SK-N-SH treated with all-trans-retinoic acid at 6 μM for 48 hours (cell line): ENCODE measurements at regions not wholly inside any gene's neighbourhood (a gene's known extent, or its start where the extent isn't known, plus 50 kb on each side); places are given as distances from the start of the nearest gene placed in this dataset.

ENCODE experiments used
- ATAC-seq: fragments of 200-7000 bp; cut with Tn5 transposase; 3 replicates; pipeline ENCODE4 v1.9.1; 2020; ENCODE audit warnings: mild to moderate bottlenecking, moderate library complexity
- BACH2 ChIP-seq: fragments of 250-450 bp; sonication (Bioruptor Pico); IDR thresholded peaks from 2 replicates; pipeline ENCODE4 v1.9.0; 2021; ENCODE audit warnings: mild to moderate bottlenecking, borderline replicate concordance
- CSDC2 ChIP-seq: fragments of 250-450 bp; sonication (Bioruptor Pico); IDR thresholded peaks from 2 replicates; pipeline ENCODE4 v1.5.0; 2020; ENCODE audit warnings: mild to moderate bottlenecking, moderate library complexity
- ESRRG ChIP-seq: fragments of 250-450 bp; sonication (Bioruptor Pico); IDR thresholded peaks from 2 replicates; pipeline ENCODE4 v1.6.1; 2021; ENCODE audit warnings: mild to moderate bottlenecking
- GLIS3 ChIP-seq: fragments of 250-450 bp; sonication (Bioruptor Pico); IDR thresholded peaks from 2 replicates; pipeline ENCODE4 v1.5.0; 2020; ENCODE audit warnings: mild to moderate bottlenecking, moderate library complexity
- ISL1 ChIP-seq: fragments of 250-450 bp; sonication (Bioruptor Pico); IDR thresholded peaks from 2 replicates; pipeline ENCODE4 v2.1.2; 2022; ENCODE audit warnings: mild to moderate bottlenecking, moderate library complexity
- OSR1 ChIP-seq: fragments of 250-450 bp; sonication (Bioruptor Pico); IDR thresholded peaks from 2 replicates; pipeline ENCODE4 v1.8.0; 2022; ENCODE audit warnings: moderate library complexity, mild to moderate bottlenecking, inconsistent platforms
- PPARA ChIP-seq: fragments of 250-450 bp; sonication (Bioruptor Pico); IDR thresholded peaks from 2 replicates; pipeline ENCODE4 v1.5.0; 2020; ENCODE audit warnings: mild to moderate bottlenecking, borderline replicate concordance
- RARB ChIP-seq: fragments of 250-450 bp; sonication (Bioruptor Pico); IDR thresholded peaks from 2 replicates; pipeline ENCODE4 v1.8.0; 2021; ENCODE audit warnings: mild to moderate bottlenecking, moderate library complexity
- SNAI2 ChIP-seq: fragments of 250-450 bp; sonication (Bioruptor Pico); IDR thresholded peaks from 2 replicates; pipeline ENCODE4 v1.5.0; 2020; ENCODE audit warnings: mild to moderate bottlenecking, moderate library complexity
- TCF4 ChIP-seq: fragments of 250-450 bp; sonication (Bioruptor Pico); IDR thresholded peaks from 2 replicates; pipeline ENCODE4 v1.8.0; 2021; ENCODE audit warnings: mild to moderate bottlenecking, moderate library complexity, borderline replicate concordance
- TOX ChIP-seq: fragments of 250-450 bp; sonication (Bioruptor Pico); IDR thresholded peaks from 2 replicates; pipeline ENCODE4 v1.8.0; 2021; ENCODE audit warnings: mild to moderate bottlenecking, moderate library complexity, borderline replicate concordance
- ZC3H10 ChIP-seq: fragments of 250-450 bp; sonication (Bioruptor Pico); IDR thresholded peaks from 2 replicates; pipeline ENCODE4 v1.5.1; 2021; ENCODE audit warnings: mild to moderate bottlenecking, moderate library complexity
- ZFP3 ChIP-seq: fragments of 250-450 bp; sonication (Bioruptor Pico); IDR thresholded peaks from 2 replicates; pipeline ENCODE4 v1.5.0; 2020; ENCODE audit warnings: mild to moderate bottlenecking, moderate library complexity
- ZFP30 ChIP-seq: fragments of 450-650 bp; formaldehyde crosslinking; IDR thresholded peaks from 2 replicates; pipeline ENCODE4 v1.5.0; 2022; ENCODE audit warnings: mild to moderate bottlenecking, moderate library complexity
- ZNF565 ChIP-seq: fragments of 450-650 bp; formaldehyde crosslinking; conservative IDR thresholded peaks from 2 replicates; pipeline ENCODE4 v1.5.0; 2020; ENCODE audit warnings: low read depth, mild to moderate bottlenecking, moderate library complexity
- ZNF70 ChIP-seq: fragments of 450-650 bp; formaldehyde crosslinking; IDR thresholded peaks from 2 replicates; pipeline ENCODE4 v1.5.0; 2020; ENCODE audit warnings: mild to moderate bottlenecking, moderate library complexity
- ZNF8 ChIP-seq: fragments of 450-650 bp; formaldehyde crosslinking; IDR thresholded peaks from 2 replicates; pipeline ENCODE4 v1.5.0; 2020; ENCODE audit warnings: mild to moderate bottlenecking, moderate library complexity
- TF ChIP-seq, protein P1 (sequence below): fragments of 250-450 bp; sonication (Bioruptor Pico); IDR thresholded peaks from 2 replicates; pipeline ENCODE4 v1.5.1; 2020; ENCODE audit warnings: low read depth, mild to moderate bottlenecking, moderate library complexity
- TF ChIP-seq, protein P2 (sequence below): fragments of 250-450 bp; sonication (Bioruptor Pico); IDR thresholded peaks from 2 replicates; pipeline ENCODE4 v1.5.0; 2020; ENCODE audit warnings: mild to moderate bottlenecking, moderate library complexity
- TF ChIP-seq, protein P3 (sequence below): fragments of 250-450 bp; sonication (Bioruptor Pico); IDR thresholded peaks from 2 replicates; pipeline ENCODE4 v1.8.0; 2020; ENCODE audit warnings: mild to moderate bottlenecking, moderate library complexity, borderline replicate concordance
- TF ChIP-seq, protein P4 (sequence below): fragments of 250-450 bp; sonication (Bioruptor Pico); IDR thresholded peaks from 2 replicates; pipeline ENCODE4 v1.8.0; 2021; ENCODE audit warnings: low read depth, mild to moderate bottlenecking, moderate library complexity, borderline replicate concordance
- TF ChIP-seq, protein P5 (sequence below): fragments of 250-450 bp; sonication (Bioruptor Pico); IDR thresholded peaks from 2 replicates; pipeline ENCODE4 v1.5.1; 2021; ENCODE audit warnings: mild to moderate bottlenecking, moderate library complexity

DNA sequence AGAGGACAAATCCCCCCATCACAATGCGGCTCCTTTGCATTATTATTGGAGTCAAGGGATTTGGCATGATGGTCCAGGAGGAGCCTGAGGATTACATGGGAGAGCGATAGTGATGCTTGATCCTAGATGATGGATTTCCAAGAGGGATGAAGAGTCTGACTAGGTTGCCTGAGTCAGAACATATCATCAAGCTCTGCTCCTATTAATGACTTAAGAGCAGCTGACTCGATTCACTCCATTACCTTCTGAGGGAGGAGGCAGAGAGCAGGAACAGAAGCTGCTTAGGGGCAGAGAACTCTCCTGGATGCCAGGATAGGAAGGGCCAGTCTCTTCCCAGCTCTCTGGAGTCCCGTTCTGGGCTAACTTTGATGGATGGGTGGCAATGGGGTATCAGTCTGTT is 54.0 kb upstream of the CISTR start:
- TF ChIP-seq ESRRG (CRISPR knock-in tag) (no peak), TCF4 (CRISPR knock-in tag) (no peak), GLIS3 (CRISPR knock-in tag) (no peak), CSDC2 (CRISPR knock-in tag) (no peak), SNAI2 (CRISPR knock-in tag) (no peak), OSR1 (CRISPR knock-in tag) (no peak), ZNF70 (CRISPR knock-in tag) (no peak), ZFP30 (no peak), RARB (CRISPR knock-in tag) (no peak), PPARA (CRISPR knock-in tag) (no peak), BACH2 (CRISPR knock-in tag) (no peak)
- TF ChIP-seq, protein P1, sequence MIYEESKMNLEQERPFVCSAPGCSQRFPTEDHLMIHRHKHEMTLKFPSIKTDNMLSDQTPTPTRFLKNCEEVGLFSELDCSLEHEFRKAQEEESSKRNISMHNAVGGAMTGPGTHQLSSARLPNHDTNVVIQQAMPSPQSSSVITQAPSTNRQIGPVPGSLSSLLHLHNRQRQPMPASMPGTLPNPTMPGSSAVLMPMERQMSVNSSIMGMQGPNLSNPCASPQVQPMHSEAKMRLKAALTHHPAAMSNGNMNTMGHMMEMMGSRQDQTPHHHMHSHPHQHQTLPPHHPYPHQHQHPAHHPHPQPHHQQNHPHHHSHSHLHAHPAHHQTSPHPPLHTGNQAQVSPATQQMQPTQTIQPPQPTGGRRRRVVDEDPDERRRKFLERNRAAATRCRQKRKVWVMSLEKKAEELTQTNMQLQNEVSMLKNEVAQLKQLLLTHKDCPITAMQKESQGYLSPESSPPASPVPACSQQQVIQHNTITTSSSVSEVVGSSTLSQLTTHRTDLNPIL (CRISPR knock-in tag) = no peak
- TF ChIP-seq, protein P2, sequence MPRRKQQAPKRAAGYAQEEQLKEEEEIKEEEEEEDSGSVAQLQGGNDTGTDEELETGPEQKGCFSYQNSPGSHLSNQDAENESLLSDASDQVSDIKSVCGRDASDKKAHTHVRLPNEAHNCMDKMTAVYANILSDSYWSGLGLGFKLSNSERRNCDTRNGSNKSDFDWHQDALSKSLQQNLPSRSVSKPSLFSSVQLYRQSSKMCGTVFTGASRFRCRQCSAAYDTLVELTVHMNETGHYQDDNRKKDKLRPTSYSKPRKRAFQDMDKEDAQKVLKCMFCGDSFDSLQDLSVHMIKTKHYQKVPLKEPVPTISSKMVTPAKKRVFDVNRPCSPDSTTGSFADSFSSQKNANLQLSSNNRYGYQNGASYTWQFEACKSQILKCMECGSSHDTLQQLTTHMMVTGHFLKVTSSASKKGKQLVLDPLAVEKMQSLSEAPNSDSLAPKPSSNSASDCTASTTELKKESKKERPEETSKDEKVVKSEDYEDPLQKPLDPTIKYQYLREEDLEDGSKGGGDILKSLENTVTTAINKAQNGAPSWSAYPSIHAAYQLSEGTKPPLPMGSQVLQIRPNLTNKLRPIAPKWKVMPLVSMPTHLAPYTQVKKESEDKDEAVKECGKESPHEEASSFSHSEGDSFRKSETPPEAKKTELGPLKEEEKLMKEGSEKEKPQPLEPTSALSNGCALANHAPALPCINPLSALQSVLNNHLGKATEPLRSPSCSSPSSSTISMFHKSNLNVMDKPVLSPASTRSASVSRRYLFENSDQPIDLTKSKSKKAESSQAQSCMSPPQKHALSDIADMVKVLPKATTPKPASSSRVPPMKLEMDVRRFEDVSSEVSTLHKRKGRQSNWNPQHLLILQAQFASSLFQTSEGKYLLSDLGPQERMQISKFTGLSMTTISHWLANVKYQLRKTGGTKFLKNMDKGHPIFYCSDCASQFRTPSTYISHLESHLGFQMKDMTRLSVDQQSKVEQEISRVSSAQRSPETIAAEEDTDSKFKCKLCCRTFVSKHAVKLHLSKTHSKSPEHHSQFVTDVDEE (CRISPR knock-in tag) = no peak
- TF ChIP-seq, protein P3, sequence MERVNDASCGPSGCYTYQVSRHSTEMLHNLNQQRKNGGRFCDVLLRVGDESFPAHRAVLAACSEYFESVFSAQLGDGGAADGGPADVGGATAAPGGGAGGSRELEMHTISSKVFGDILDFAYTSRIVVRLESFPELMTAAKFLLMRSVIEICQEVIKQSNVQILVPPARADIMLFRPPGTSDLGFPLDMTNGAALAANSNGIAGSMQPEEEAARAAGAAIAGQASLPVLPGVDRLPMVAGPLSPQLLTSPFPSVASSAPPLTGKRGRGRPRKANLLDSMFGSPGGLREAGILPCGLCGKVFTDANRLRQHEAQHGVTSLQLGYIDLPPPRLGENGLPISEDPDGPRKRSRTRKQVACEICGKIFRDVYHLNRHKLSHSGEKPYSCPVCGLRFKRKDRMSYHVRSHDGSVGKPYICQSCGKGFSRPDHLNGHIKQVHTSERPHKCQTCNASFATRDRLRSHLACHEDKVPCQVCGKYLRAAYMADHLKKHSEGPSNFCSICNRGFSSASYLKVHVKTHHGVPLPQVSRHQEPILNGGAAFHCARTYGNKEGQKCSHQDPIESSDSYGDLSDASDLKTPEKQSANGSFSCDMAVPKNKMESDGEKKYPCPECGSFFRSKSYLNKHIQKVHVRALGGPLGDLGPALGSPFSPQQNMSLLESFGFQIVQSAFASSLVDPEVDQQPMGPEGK (CRISPR knock-in tag) = no peak

DNA sequence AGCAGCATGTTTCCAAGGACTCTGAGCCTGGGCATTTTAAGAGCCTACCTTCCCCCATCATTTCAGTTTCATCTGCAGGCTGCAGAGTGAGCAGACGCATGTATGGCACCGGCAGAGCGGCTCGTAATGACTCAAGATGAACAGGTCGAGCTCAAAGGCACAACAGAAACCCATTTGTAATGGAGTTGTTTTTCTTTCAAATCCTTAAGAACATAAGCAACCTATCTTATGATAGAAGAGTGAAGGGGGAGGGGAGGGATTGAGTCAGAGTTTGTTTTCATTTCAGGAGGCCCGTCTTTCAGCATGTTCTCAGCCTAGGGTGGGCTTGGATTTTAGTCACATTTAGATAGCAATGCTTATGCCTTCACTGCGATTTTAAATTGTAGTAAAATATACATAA is 54.9 kb upstream of the CISTR start:
- ATAC-seq = no peak

More for the DNA sequence above, 54.0 kb upstream of the CISTR start:
- ATAC-seq = no peak

DNA sequence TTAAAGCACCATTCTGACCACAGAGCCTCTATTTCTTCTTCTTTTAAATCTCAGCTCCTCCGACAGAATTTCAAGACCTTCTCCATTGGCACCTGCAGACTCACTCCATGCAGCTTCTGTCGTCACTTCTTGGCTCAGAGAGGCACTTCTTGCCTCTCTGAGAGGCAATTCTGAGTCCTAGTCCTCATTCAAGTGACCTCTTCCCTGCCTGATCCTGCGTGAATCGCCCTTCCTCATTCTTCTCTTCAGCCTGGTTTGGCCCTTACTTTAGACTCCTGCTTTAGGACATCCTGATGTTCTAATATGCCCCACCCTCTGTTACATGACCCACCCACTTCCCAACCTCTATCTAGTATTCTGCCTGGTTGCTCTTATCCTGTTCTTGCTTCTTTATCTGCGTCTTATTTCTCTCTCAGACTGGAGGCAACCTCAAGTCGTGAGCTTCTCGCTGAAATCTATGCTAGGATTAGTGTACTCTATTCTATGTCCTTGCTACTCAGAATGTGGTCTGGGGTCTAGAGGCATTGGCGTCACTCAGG is 55.6 kb upstream of the CISTR start:
- ATAC-seq = no peak
- no peak for TF ChIP-seq OSR1 (CRISPR knock-in tag)
- no peak for TF ChIP-seq ZFP30

More for the DNA sequence above, 54.9 kb upstream of the CISTR start:
- no peak for TF ChIP-seq ZNF70 (CRISPR knock-in tag)
- TF ChIP-seq SNAI2 (CRISPR knock-in tag) = no peak
- TF ChIP-seq ZNF8 = no peak

DNA sequence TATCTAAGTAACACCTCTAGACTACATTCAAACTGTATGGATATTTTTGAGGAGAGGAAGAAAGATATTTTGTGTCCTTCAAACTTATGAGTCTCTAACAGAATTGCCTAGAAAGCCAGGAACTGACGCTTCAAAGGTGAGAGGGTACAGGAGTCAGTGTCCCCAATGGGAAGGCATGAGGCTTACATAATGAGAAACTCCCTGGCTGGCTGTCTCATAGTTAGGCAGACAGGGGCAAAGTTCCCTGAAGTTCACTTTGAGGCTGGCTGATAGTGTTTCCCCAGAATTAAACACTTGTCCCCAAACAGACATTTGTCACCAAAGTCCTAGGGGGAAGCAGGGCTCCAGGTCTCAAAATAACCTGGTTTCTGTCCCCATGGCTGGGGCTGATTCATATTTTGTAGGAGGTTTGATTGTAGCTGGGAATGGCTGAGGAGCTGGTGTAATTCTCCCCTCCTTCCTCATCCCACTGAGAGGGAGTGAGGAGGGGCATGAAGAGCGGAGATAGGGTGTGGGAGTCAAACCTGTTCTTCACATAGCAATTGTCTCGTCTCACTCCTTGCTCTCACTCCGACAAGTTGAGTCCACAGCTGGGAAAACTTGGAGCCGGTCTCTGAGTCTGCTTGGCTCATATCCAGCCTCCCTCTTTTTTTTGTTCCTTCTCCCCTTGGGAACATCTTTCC is 56.4 kb upstream of the CISTR start:
- ATAC-seq = no peak
- TF ChIP-seq, protein P4, sequence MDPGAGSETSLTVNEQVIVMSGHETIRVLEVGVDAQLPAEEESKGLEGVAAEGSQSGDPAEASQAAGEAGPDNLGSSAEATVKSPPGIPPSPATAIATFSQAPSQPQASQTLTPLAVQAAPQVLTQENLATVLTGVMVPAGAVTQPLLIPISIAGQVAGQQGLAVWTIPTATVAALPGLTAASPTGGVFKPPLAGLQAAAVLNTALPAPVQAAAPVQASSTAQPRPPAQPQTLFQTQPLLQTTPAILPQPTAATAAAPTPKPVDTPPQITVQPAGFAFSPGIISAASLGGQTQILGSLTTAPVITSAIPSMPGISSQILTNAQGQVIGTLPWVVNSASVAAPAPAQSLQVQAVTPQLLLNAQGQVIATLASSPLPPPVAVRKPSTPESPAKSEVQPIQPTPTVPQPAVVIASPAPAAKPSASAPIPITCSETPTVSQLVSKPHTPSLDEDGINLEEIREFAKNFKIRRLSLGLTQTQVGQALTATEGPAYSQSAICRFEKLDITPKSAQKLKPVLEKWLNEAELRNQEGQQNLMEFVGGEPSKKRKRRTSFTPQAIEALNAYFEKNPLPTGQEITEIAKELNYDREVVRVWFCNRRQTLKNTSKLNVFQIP = no peak
- no peak for TF ChIP-seq ZFP3
- TF ChIP-seq ISL1 (CRISPR knock-in tag) = no peak
- no peak for TF ChIP-seq ZFP30
- TF ChIP-seq CSDC2 (CRISPR knock-in tag) = no peak
- TF ChIP-seq, protein P2 (CRISPR knock-in tag) = no peak
- no peak for TF ChIP-seq TOX (CRISPR knock-in tag)
- TF ChIP-seq OSR1 (CRISPR knock-in tag) = no peak
- no peak for TF ChIP-seq GLIS3 (CRISPR knock-in tag)
- TF ChIP-seq TCF4 (CRISPR knock-in tag) = no peak
- no peak for TF ChIP-seq SNAI2 (CRISPR knock-in tag)
- TF ChIP-seq ZNF8 = no peak
- no peak for TF ChIP-seq ESRRG (CRISPR knock-in tag)
- TF ChIP-seq ZNF70 (CRISPR knock-in tag) = no peak
- no peak for TF ChIP-seq ZC3H10 (CRISPR knock-in tag)
- TF ChIP-seq, protein P5, sequence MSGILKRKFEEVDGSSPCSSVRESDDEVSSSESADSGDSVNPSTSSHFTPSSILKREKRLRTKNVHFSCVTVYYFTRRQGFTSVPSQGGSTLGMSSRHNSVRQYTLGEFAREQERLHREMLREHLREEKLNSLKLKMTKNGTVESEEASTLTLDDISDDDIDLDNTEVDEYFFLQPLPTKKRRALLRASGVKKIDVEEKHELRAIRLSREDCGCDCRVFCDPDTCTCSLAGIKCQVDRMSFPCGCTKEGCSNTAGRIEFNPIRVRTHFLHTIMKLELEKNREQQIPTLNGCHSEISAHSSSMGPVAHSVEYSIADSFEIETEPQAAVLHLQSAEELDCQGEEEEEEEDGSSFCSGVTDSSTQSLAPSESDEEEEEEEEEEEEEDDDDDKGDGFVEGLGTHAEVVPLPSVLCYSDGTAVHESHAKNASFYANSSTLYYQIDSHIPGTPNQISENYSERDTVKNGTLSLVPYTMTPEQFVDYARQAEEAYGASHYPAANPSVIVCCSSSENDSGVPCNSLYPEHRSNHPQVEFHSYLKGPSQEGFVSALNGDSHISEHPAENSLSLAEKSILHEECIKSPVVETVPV = no peak
- TF ChIP-seq BACH2 (CRISPR knock-in tag) = no peak
- TF ChIP-seq ZNF565 (CRISPR knock-in tag) = no peak
- TF ChIP-seq, all 23 proteins: peak for 0
